ENCODE measurements at regions not wholly inside any gene's neighbourhood (a gene's known extent, or its start where the extent isn't known, plus 50 kb on each side); places are given as distances from the start of the nearest gene placed in this dataset.
"Not testable (repeated sequence)": the region's sequence is repeated elsewhere in the genome, so short reads cannot be mapped to it uniquely, and the experiment has no call there.

GRCh38 chr2:125654226-125654625 lies 1001.7 kb upstream of the GYPC start:
- H3K27ac ChIP-seq = no peak overlapping the region
- no peaks in the 10 kb centered on the region for H3K9me3 ChIP-seq
- no peak for DNase-seq
- intact Hi-C loops (cut with DNase I; ENCODE audit: low total_unique reads) = no loop called here
- 41 to 89% methylated on average over 1 of the region's 1 CpG for WGBS, 2 donors
- H3K36me3 ChIP-seq (ENCODE audit: low read depth, missing control alignments) = no peaks in the 10 kb centered on the region
- H3K27me3 ChIP-seq = no peaks in the 10 kb centered on the region
- H3K4me1 ChIP-seq = no peaks in the 10 kb centered on the region
- H3K4me3 ChIP-seq = no peak overlapping the region
- TF ChIP-seq CTCF (IDR thresholded peaks at IDR 0.05) (no peak), POLR2A (IDR thresholded peaks at IDR 0.05) (no peak)

- Histone ChIP-seq H3K9me3 (no peaks in the 10 kb centered on the region), H3K27ac (no peak overlapping the region), H3K4me1 (no peaks in the 10 kb centered on the region), H3K36me3 (ENCODE audit: low read depth, missing control alignments) (no peaks in the 10 kb centered on the region), H3K4me3 (no peak overlapping the region), H3K27me3 (no peaks in the 10 kb centered on the region)
- TF ChIP-seq CTCF (IDR thresholded peaks at IDR 0.05) = peak in 1 of 3 experiments; percentile 20
- no peak for TF ChIP-seq POLR2A (IDR thresholded peaks at IDR 0.05)
- no peak for DNase-seq
- WGBS, 2 donors = 19 to 48% methylated on average over 1 of the region's 1 CpG
- intact Hi-C loops (cut with DNase I; ENCODE audit: low total_unique reads) = no loop called here
Measured at GRCh38 chr2:125656190-125656589, 999.8 kb upstream of the GYPC start.

- 89 to 93% methylated on average over 5 of the region's 5 CpGs for WGBS, 2 donors
- intact Hi-C loops (cut with DNase I; ENCODE audit: low total_unique reads) = no loop called here
- no peak for DNase-seq
- no peaks in the 10 kb centered on the region for H3K27me3 ChIP-seq
- no peaks in the 10 kb centered on the region for H3K4me1 ChIP-seq
- no peak overlapping the region for H3K27ac ChIP-seq
- H3K4me3 ChIP-seq = no peak overlapping the region
- H3K36me3 ChIP-seq (ENCODE audit: low read depth, missing control alignments) = no peaks in the 10 kb centered on the region
- TF ChIP-seq POLR2A (IDR thresholded peaks at IDR 0.05) (no peak), CTCF (IDR thresholded peaks at IDR 0.05) (no peak)
- no peaks in the 10 kb centered on the region for H3K9me3 ChIP-seq
Measured at GRCh38 chr2:125658583-125658982, 997.4 kb upstream of the GYPC start.

GRCh38 chr2:125660369-125660768 lies 995.6 kb upstream of the GYPC start:
- H3K27me3 ChIP-seq; H3K9me3 ChIP-seq; DNase-seq; H3K4me1 ChIP-seq; H3K4me3 ChIP-seq; intact Hi-C loops (cut with DNase I; ENCODE audit: low total_unique reads); H3K27ac ChIP-seq; H3K36me3 ChIP-seq (ENCODE audit: low read depth, missing control alignments): not testable (repeated sequence)
- 54 to 67% methylated on average over 1 of the region's 1 CpG for WGBS, 2 donors

- 76 to 84% methylated on average over 3 of the region's 3 CpGs for WGBS, 2 donors
- H3K27ac ChIP-seq = no peak overlapping the region
- TF ChIP-seq CTCF (IDR thresholded peaks at IDR 0.05) (no peak), POLR2A (IDR thresholded peaks at IDR 0.05) (no peak)
- no peak overlapping the region for H3K4me3 ChIP-seq
- no peaks in the 10 kb centered on the region for H3K36me3 ChIP-seq (ENCODE audit: low read depth, missing control alignments)
- H3K4me1 ChIP-seq = no peaks in the 10 kb centered on the region
- no peaks in the 10 kb centered on the region for H3K27me3 ChIP-seq
- intact Hi-C loops (cut with DNase I; ENCODE audit: low total_unique reads) = no loop called here
- no peaks in the 10 kb centered on the region for H3K9me3 ChIP-seq
- DNase-seq = no peak
Measured at GRCh38 chr2:125667630-125668029, 988.3 kb upstream of the GYPC start.
